ENCODE measurements at regions not wholly inside any gene's neighbourhood (a gene's known extent, or its start where the extent isn't known, plus 50 kb on each side); places are given as distances from the start of the nearest gene placed in this dataset.

DNA sequence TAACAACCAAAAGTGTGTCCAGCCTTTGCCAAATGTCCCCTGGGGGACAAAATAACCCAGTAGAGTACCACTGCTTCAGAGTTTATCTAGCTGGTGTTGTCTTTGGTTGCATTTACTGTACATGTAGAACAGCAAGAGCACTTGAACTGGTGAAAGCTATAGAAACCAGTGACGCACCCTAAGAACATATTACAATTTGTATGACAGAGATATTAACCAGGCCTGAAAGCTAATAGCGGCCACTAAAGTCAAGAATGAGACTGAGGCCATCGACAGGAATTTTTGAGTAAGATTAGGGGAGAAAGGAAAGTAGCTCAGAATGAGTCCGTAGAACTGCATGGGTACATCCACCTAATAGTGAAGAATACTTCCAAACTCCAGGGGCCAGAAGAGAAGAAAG lies 236.2 kb downstream of the MTERF1 start:
- TF ChIP-seq, protein P1, sequence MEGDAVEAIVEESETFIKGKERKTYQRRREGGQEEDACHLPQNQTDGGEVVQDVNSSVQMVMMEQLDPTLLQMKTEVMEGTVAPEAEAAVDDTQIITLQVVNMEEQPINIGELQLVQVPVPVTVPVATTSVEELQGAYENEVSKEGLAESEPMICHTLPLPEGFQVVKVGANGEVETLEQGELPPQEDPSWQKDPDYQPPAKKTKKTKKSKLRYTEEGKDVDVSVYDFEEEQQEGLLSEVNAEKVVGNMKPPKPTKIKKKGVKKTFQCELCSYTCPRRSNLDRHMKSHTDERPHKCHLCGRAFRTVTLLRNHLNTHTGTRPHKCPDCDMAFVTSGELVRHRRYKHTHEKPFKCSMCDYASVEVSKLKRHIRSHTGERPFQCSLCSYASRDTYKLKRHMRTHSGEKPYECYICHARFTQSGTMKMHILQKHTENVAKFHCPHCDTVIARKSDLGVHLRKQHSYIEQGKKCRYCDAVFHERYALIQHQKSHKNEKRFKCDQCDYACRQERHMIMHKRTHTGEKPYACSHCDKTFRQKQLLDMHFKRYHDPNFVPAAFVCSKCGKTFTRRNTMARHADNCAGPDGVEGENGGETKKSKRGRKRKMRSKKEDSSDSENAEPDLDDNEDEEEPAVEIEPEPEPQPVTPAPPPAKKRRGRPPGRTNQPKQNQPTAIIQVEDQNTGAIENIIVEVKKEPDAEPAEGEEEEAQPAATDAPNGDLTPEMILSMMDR (IDR thresholded peaks at IDR 0.05; ENCODE audit: control extremely low read depth, extremely low read depth, low read depth, missing control alignments) = no peak
- no peak for DNase-seq (ENCODE audit: extremely low spot score)
- POLR2A ChIA-PET = no interaction called here
- CTCF ChIA-PET = interaction anchor here (0.8 to 1.0 kb wide), 2 partner anchors 21 to 147 kb away, joined by 3 read pairs; no protein-coding TSS in a partner anchor

DNA sequence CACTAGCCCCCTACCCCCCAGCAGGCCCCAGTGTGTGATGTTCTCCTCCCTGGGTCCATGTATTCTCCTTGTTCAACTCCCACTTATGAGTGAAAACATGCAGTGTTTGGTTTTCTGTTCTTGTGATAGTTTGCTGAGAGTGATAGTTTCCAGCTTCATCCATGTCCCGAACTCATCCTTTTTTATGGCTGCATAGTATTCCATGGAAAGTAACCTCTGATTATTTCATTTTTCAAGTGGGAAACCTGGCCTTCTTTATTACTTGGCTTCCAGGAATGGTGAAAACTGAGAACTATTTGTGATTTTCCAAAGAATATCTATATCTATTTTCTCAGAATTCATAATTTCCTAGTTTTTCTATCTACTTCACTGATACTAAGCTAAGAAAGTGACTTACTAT lies 235.0 kb downstream of the MTERF1 start:
- TF ChIP-seq, protein P1 (IDR thresholded peaks at IDR 0.05; ENCODE audit: control extremely low read depth, extremely low read depth, low read depth, missing control alignments) = no peak
- DNase-seq (ENCODE audit: extremely low spot score) = no peak
- CTCF ChIA-PET = interaction anchor here (1.3 kb wide), 1 partner anchor 11 kb away, joined by 3 read pairs; no protein-coding TSS in a partner anchor
- POLR2A ChIA-PET = no interaction called here

DNA sequence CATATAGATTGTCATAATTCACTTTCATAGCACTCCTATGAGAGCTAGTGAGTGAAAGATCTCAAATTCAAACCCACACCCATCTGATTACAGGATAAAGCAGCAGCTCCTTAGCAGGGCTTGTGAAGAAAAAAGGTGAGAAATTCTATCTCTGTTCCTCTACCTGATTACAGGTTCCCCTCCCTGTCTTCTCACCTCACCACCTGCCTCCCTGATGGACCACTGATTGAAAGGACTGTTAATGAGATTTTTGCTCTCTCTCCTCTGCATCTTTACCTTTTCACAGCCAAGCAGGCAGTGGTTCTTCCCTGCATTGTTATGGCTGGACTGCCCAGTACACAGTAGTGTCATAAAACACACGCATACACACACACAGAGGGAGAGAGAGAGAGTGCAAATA lies 228.5 kb downstream of the MTERF1 start:
- TF ChIP-seq, protein P1 (IDR thresholded peaks at IDR 0.05; ENCODE audit: control extremely low read depth, extremely low read depth, low read depth, missing control alignments) = no peak
- DNase-seq (ENCODE audit: extremely low spot score) = no peak
- POLR2A ChIA-PET = no interaction called here
- CTCF ChIA-PET = interaction anchor here (1.0 to 1.1 kb wide), 3 partner anchors 8 to 19 kb away, joined by 3 read pairs; no protein-coding TSS in a partner anchor

DNA sequence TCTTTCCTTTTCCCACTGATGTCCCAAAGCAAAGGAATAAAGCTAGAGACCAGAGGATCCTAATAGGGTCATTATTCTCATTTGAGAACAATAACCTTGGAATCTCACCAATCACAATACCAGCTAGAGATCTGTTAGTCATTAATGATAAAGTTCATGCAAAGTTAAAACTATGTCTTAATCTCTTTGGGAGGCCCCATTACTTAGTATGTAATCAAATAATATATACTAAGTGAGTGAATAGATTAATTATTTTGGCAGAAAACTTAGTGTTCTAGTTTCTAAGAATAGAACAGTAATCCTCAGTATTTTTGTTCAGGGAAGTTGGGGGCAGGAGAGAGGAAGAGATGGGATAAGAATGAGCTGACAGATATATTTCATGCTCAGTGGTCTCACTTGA lies 227.2 kb downstream of the MTERF1 start:
- ChIA-PET POLR2A (no interaction called here), CTCF (interaction anchor here (0.7 kb wide), 1 partner anchor 13 kb away, joined by 3 read pairs; no protein-coding TSS in a partner anchor)
- TF ChIP-seq, protein P1 (IDR thresholded peaks at IDR 0.05; ENCODE audit: control extremely low read depth, extremely low read depth, low read depth, missing control alignments) = no peak
- DNase-seq (ENCODE audit: extremely low spot score) = no peak

DNA sequence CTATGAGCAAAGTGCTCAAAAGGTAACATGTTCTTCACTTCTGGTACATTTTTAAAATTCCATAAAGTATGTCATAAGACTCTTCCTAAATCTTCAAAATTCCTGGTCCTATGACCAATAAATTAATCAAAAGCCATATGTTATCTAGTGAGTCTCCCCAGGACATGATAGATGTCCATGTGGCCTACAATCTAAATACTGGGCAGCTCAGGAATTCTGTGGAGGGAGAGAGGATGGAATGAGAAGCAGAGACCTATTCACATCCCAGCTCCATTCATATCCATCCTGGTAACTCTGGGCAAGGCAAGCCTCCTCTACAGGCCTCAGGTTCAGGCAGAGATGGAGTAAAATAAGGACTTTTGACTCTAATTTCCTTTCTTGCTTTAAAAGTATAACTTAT lies 224.8 kb downstream of the MTERF1 start:
- TF ChIP-seq, protein P1 (IDR thresholded peaks at IDR 0.05; ENCODE audit: control extremely low read depth, extremely low read depth, low read depth, missing control alignments) = no peak
- CTCF ChIA-PET = interaction anchor here (1.1 to 1.3 kb wide), 2 partner anchors 10 to 11 kb away, joined by 3 read pairs; no protein-coding TSS in a partner anchor
- no peak for DNase-seq (ENCODE audit: extremely low spot score)
- POLR2A ChIA-PET = no interaction called here

DNA sequence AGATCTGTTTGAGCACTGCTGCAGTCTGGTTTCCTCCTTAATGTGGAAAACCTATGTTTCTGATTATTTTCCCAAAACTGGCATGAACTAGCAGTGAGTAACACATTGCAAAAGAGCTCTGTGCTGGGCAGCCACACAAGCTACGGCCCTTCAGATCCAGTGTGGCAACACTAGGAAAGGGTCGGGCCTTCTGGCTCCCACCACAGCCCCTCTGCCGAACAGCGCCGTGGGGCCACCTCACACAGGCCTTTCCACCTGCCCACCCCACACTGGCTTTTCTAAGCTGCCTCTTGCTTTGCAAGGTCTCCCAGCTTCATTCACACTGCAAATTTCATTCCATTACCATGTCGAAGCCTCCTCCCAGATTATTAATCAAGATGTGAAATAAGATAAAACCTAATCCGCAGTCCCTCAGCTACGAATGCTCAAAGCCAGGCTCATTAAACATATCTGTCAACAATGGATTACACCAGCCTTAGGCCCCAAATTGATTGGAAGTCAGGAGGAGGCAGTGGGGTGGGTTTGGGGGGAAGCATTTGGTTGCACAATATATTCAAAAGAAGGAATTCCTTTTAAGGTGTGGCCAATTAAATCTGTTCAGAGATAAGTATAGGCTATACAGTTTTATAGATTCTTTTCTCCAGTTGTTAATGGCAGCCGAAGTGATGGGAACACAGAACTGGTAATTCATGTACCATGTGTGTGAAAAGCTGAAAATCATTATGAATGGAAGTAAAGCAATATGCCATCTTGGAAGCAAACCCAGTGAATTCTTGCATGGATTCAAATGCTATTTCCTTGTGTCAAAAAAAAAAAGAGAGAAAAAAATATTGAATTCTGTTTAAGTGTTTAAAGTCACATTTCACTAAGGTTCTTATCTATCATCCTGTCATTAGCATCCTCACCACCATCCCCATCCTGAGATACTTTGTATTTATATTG lies 223.7 kb downstream of the MTERF1 start:
- POLR2A ChIA-PET = no interaction called here
- TF ChIP-seq, protein P1 (IDR thresholded peaks at IDR 0.05; ENCODE audit: control extremely low read depth, extremely low read depth, low read depth, missing control alignments) = no peak
- no peak for DNase-seq (ENCODE audit: extremely low spot score)
- CTCF ChIA-PET = interaction anchor here (1.1 to 1.3 kb wide), 3 partner anchors 10 to 11 kb away, joined by 3 read pairs; no protein-coding TSS in a partner anchor

All from GM10248 (cell line).